K562 (cell line): ENCODE measurements at regions not wholly inside any gene's neighbourhood (a gene's known extent, or its start where the extent isn't known, plus 50 kb on each side); places are given as distances from the start of the nearest gene placed in this dataset.
A peak's percentile ranks its signal among the peaks of the same experiment; 100 is the strongest.

Experiments used
- ATAC-seq: fragments of 200-7000 bp; cut with Tn5 transposase; 3 replicates; pipeline ENCODE4 v1.9.1; 2020; ENCODE audit warnings: moderate library complexity
- BruUV-seq: library from RNA; stranded (reverse); fragments of 400-500 nt; replicated peaks from 2 replicates; lab custom pipeline; 2021; lab: Mats Ljungman, UMichigan
- CTCF ChIA-PET: fragments of 300-600 bp; formaldehyde crosslinking; extraction: SDS; loops from one replicate; lab custom pipeline; 2021; ENCODE audit warnings: low intra/inter-chr PET ratio; lab: Yijun Ruan, JAX
- POLR2A ChIA-PET: fragments of 300-600, 350-650 bp; sonication (Branson Sonifier 250); formaldehyde crosslinking; extraction: SDS; loops from one replicate; lab custom pipeline; 2021; ENCODE audit warnings: antibody characterized with exemption, inconsistent platforms; lab: Yijun Ruan, JAX
- DNase-seq, 4 experiments: peaks; one replicate each; pipeline versions ENCODE4 v3.0.0 to v3.0.0-alpha.2; 2011 to 2018; ENCODE audit warnings: low spot score in 3 of 4, mixed read lengths in 3 of 4; ENCODE audit errors: extremely low read depth in 1 of 4
- FAIRE-seq: peaks from 2 replicates; lab custom pipeline; 2011; peaks lifted over from hg19 to GRCh38; lab: Jason Lieb, UNC
- H2AFZ ChIP-seq: 2 replicates; pipeline ENCODE4 v1.6.0; 2011; ENCODE audit warnings: low read depth, low read length, control low read depth, inconsistent platforms
- H3K27ac ChIP-seq: fragments of 200-600 bp; 3 replicates; pipeline ENCODE4 v1.8.0; 2011; ENCODE audit warnings: low read depth, mild to moderate bottlenecking, control low read depth, inconsistent platforms, low read length, moderate library complexity, mixed read lengths; ENCODE audit errors: extremely low read depth
- H3K27me3 ChIP-seq, 2 experiments: fragments of 300-600 bp in 1 of 2; 2 replicates in 1 of 2; 3 replicates in 1 of 2; pipeline versions ENCODE4 v1.6.0 to v1.8.0; 2011; ENCODE audit warnings: inconsistent platforms in 2 of 2, low read length in 2 of 2, mild to moderate bottlenecking in 1 of 2, mixed read lengths in 1 of 2, moderate library complexity in 1 of 2; ENCODE audit not compliant: control insufficient read depth in 2 of 2, insufficient read depth in 2 of 2
- H3K36me3 ChIP-seq: fragments of 300-600 bp; 3 replicates; pipeline ENCODE4 v1.8.0; 2011; ENCODE audit warnings: mild to moderate bottlenecking, low read length, inconsistent platforms; ENCODE audit not compliant: control insufficient read depth, insufficient read depth
- H3K4me1 ChIP-seq, 2 experiments: fragments of 200-600 bp in 1 of 2; replicated peaks in 1 of 2; 2 replicates in 1 of 2; 3 replicates in 1 of 2; pipeline versions ENCODE4 v1.5.1 to v1.8.0; 2011; ENCODE audit warnings: inconsistent platforms in 2 of 2, low read length in 2 of 2, mild to moderate bottlenecking in 1 of 2, mixed read lengths in 1 of 2, moderate library complexity in 1 of 2; ENCODE audit not compliant: control insufficient read depth in 2 of 2, insufficient read depth in 2 of 2
- H3K4me2 ChIP-seq: 2 replicates; pipeline ENCODE4 v1.6.1; 2011; ENCODE audit warnings: low read length, control low read depth, inconsistent platforms, mixed read lengths; ENCODE audit not compliant: insufficient read depth
- H3K4me3 ChIP-seq: fragments of 200-600 bp; sonication (generic), shearing (Covaris generic); 2 replicates; pipeline ENCODE4 v1.5.1; 2016; ENCODE audit warnings: control low read depth, inconsistent platforms
- H3K79me2 ChIP-seq: fragments of 200-600 bp; 3 replicates; pipeline ENCODE4 v1.8.0; 2011; ENCODE audit warnings: low read length, inconsistent platforms; ENCODE audit not compliant: control insufficient read depth, insufficient read depth
- H3K9ac ChIP-seq, 2 experiments: 2 replicates each; pipeline versions ENCODE4 v1.6.0 to v1.6.1; 2011; ENCODE audit warnings: low read depth in 2 of 2, low read length in 2 of 2, control low read depth in 1 of 2, inconsistent platforms in 1 of 2, mild to moderate bottlenecking in 1 of 2, mixed read lengths in 1 of 2; ENCODE audit not compliant: insufficient read depth in 1 of 2
- H3K9me1 ChIP-seq: one replicate; pipeline ENCODE4 v1.6.0; 2011; ENCODE audit warnings: inconsistent platforms, mild to moderate bottlenecking, low read length, moderate library complexity; ENCODE audit not compliant: control insufficient read depth, insufficient read depth
- H3K9me3 ChIP-seq: replicated peaks from 2 replicates; pipeline ENCODE4 v1.5.1; 2011; ENCODE audit warnings: low read depth, low read length, inconsistent platforms; ENCODE audit not compliant: control insufficient read depth, insufficient read depth
- H4K20me1 ChIP-seq: replicated peaks from 2 replicates; pipeline ENCODE4 v1.6.1; 2011; ENCODE audit warnings: low read length, inconsistent platforms, mixed read lengths; ENCODE audit not compliant: control insufficient read depth, insufficient read depth
- CEBPB ChIP-seq: fragments of 450-650 bp; IDR thresholded peaks from 2 replicates; pipeline ENCODE4 v1.6.1; 2016; ENCODE audit warnings: missing genetic modification characterization, missing compliant biosample characterization
- CEBPG ChIP-seq, 3 experiments: fragments of 200-800 bp in 1 of 3; sonication (Bioruptor generic) in 1 of 3; sonication (generic) in 1 of 3; formaldehyde crosslinking in 1 of 3; IDR thresholded peaks in 2 of 3; conservative IDR thresholded peaks in 1 of 3; 2 replicates each; pipeline versions ENCODE4 v1.6.1 to v1.8.0; 2016 to 2022; ENCODE audit warnings: missing compliant biosample characterization in 2 of 3, missing genetic modification characterization in 2 of 3, mild to moderate bottlenecking in 1 of 3, missing genetic modification reagents in 1 of 3
- DMBX1 ChIP-seq: fragments of 250-450 bp; sonication (Bioruptor Pico); IDR thresholded peaks from 2 replicates; pipeline ENCODE4 v1.8.0; 2022; ENCODE audit warnings: inconsistent platforms, mild to moderate bottlenecking, moderate library complexity, borderline replicate concordance
- E2F8 ChIP-seq: fragments of 450-650 bp; IDR thresholded peaks from 2 replicates; pipeline ENCODE4 v1.7.1; 2018; ENCODE audit warnings: mild to moderate bottlenecking, low read depth; ENCODE audit not compliant: partially characterized antibody
- MEF2D ChIP-seq: conservative IDR thresholded peaks from 2 replicates; pipeline ENCODE4 v1.6.1; 2016; ENCODE audit warnings: low read depth, missing genetic modification characterization, missing compliant biosample characterization
- NR2C2 ChIP-seq, 2 experiments: fragments of 200-800 bp in 1 of 2; sonication (Bioruptor generic) in 1 of 2; sonication (generic) in 1 of 2; formaldehyde crosslinking in 1 of 2; IDR thresholded peaks; 2 replicates each; pipeline versions ENCODE4 v1.6.1 to v1.8.0; 2016 to 2022; ENCODE audit warnings: mild to moderate bottlenecking in 1 of 2, missing compliant biosample characterization in 1 of 2, missing genetic modification characterization in 1 of 2, missing genetic modification reagents in 1 of 2
- RAD21 ChIP-seq, 2 experiments: fragments of 250-450 bp in 1 of 2; fragments of 450-650 bp in 1 of 2; sonication (Bioruptor Pico) in 1 of 2; formaldehyde crosslinking in 1 of 2; IDR thresholded peaks in 1 of 2; conservative IDR thresholded peaks in 1 of 2; 2 replicates each; pipeline versions ENCODE4 v1.4.0 to v1.8.0; 2020 to 2022; ENCODE audit warnings: mild to moderate bottlenecking in 2 of 2, moderate library complexity in 1 of 2
- WGBS: fragments of 100-300 bp; shearing (Covaris generic); methylation state at CpG from one replicate; pipeline ENCODE4 v1.1.6; 2016; ENCODE audit warnings: low coverage, mixed read lengths; ENCODE audit not compliant: insufficient coverage; ENCODE audit errors: missing lambda C conversion rate; 5-methylcytosine and 5-hydroxymethylcytosine counted together
- in situ Hi-C: fragments of 300-500 bp; cut with MboI; formaldehyde crosslinking; loops from 4 replicates; pipeline ENCODE4 v1.15.0; 2018; ENCODE audit warnings: inconsistent platforms, mixed read lengths
- intact Hi-C: fragments of 100-400 bp; cut with micrococcal nuclease; formaldehyde crosslinking; loops from 2 replicates; pipeline ENCODE4 v1.14.2; 2022

- POLR2A ChIA-PET, result no interaction called here
- Histone ChIP-seq H3K36me3 (no peaks in the 10 kb centered on the region), H3K9me1 (no peaks in the 10 kb centered on the region), H3K9ac (no peak overlapping the region), H2AFZ (no peak overlapping the region), H4K20me1 (no peaks in the 10 kb centered on the region), H3K27me3 (no peaks in the 10 kb centered on the region), H3K4me1 (no peaks in the 10 kb centered on the region), H3K9me3 (no peaks in the 10 kb centered on the region), H3K4me3 (no peak overlapping the region), H3K27ac (no peak overlapping the region), H3K4me2 (no peak overlapping the region), H3K79me2 (no peaks in the 10 kb centered on the region)
- DNase-seq (no peak), ATAC-seq (no peak), FAIRE-seq (no peak)
- TF ChIP-seq DMBX1, result no peak
- TF ChIP-seq RAD21 (CRISPR knock-in tag; conservative IDR thresholded peaks at IDR 0.05 in 1 of 2, IDR thresholded peaks at IDR 0.05 in 1 of 2), result peak in 1 of 2 experiments; percentile 10; a peak in 1 of 4 replicates
- no peak for TF ChIP-seq MEF2D
- no peak for TF ChIP-seq NR2C2 (CRISPR knock-in tag; IDR thresholded peaks at IDR 0.05)
- no peak for TF ChIP-seq NR2C2 (tag; IDR thresholded peaks at IDR 0.05)
- TF ChIP-seq CEBPB (tag), result peak; percentile 76
- no peak for TF ChIP-seq E2F8
- TF ChIP-seq CEBPG (CRISPR knock-in tag; IDR thresholded peaks at IDR 0.05), result no peak
- peak in 1 of 2 experiments; percentile 65; a peak in 2 of 4 replicates for TF ChIP-seq CEBPG (tag; conservative IDR thresholded peaks at IDR 0.05 in 1 of 2, IDR thresholded peaks at IDR 0.05 in 1 of 2)
- in situ Hi-C loops, result no loop called here
- CTCF ChIA-PET, result no interaction called here
- intact Hi-C loops, result no loop called here
- no TSS peak for BruUV-seq
- WGBS, result 0% methylated on average over 4 of the region's 4 CpGs
These were observed 711.0 kb downstream of the MECOM start for GRCh38 chr3:168952551-168952950.
